Astrocyte of the spinal cord (primary cell): ENCODE measurements at regions not wholly inside any gene's neighbourhood (a gene's known extent, or its start where the extent isn't known, plus 50 kb on each side); places are given as distances from the start of the nearest gene placed in this dataset.

Experiments
- DNase-seq: peaks from one replicate; pipeline ENCODE4 v3.0.0; 2011; ENCODE audit warnings: low read depth, low spot score
- H3K4me3 ChIP-seq: 2 replicates; pipeline ENCODE4 v1.5.1; 2011; ENCODE audit warnings: low read depth, mild to moderate bottlenecking, low read length, moderate library complexity
- CTCF ChIP-seq: IDR thresholded peaks from 2 replicates; pipeline ENCODE4 v1.5.1; 2012; ENCODE audit warnings: low read depth, mild to moderate bottlenecking, low read length, inconsistent platforms
- in situ Hi-C: cut with HindIII; loops from 2 replicates; pipeline ENCODE4 v1.10.0; 2017; ENCODE audit warnings: low sequenced_read_pairs

GRCh38 chr18:37724206-37724605, 158.6 kb upstream of the CELF4 start:
- no peak for DNase-seq
- in situ Hi-C loops = no loop called here
- no peak overlapping the region for H3K4me3 ChIP-seq
- no peak for TF ChIP-seq CTCF

GRCh38 chr18:37721544-37722522, 156.2 kb upstream of the CELF4 start:
- no peak for DNase-seq
- in situ Hi-C loops = no loop called here
- H3K4me3 ChIP-seq = no peak overlapping the region
- no peak for TF ChIP-seq CTCF

- no peak for DNase-seq
- no peak for TF ChIP-seq CTCF
- in situ Hi-C loops = no loop called here
- no peak overlapping the region for H3K4me3 ChIP-seq
These were observed 155.1 kb upstream of the CELF4 start for GRCh38 chr18:37720663-37721062.

- H3K4me3 ChIP-seq = no peak overlapping the region
- DNase-seq = no peak
- in situ Hi-C loops = no loop called here
- no peak for TF ChIP-seq CTCF
These were observed 152.1 kb upstream of the CELF4 start for GRCh38 chr18:37717656-37718055.

- in situ Hi-C loops = no loop called here
- H3K4me3 ChIP-seq = no peak overlapping the region
- TF ChIP-seq CTCF = no peak
- no peak for DNase-seq
These were observed 151.5 kb upstream of the CELF4 start for GRCh38 chr18:37717098-37717497.

- H3K4me3 ChIP-seq = no peak overlapping the region
- TF ChIP-seq CTCF = no peak
- in situ Hi-C loops = no loop called here
- no peak for DNase-seq
These were observed 150.6 kb upstream of the CELF4 start for GRCh38 chr18:37716106-37716735.
